IPS-NIHi11 (cell line): ENCODE measurements at regions not wholly inside any gene's neighbourhood (a gene's known extent, or its start where the extent isn't known, plus 50 kb on each side); places are given as distances from the start of the nearest gene placed in this dataset.

Experiments used
- DNase-seq: peaks from one replicate; pipeline ENCODE4 v3.0.0; 2012; ENCODE audit warnings: mixed read lengths, low spot score

- DNase-seq = no peak
Measured at GRCh38 chr5:174235221-174236011, 189.9 kb downstream of the NSG2 start.

- DNase-seq = no peak
Measured at GRCh38 chr5:174236070-174236469, 190.6 kb downstream of the NSG2 start.

- DNase-seq = no peak
Measured at GRCh38 chr5:174239718-174240117, 194.2 kb downstream of the NSG2 start.

GRCh38 chr5:174242573-174242972, 197.1 kb downstream of the NSG2 start:
- DNase-seq = no peak

- DNase-seq = no peak
Measured at GRCh38 chr5:174243904-174244303, 198.4 kb downstream of the NSG2 start.

GRCh38 chr5:174245516-174246075, 200.1 kb downstream of the NSG2 start:
- DNase-seq = no peak

GRCh38 chr5:174246743-174247142, 201.2 kb downstream of the NSG2 start:
- DNase-seq = no peak

- no peak for DNase-seq
Measured at GRCh38 chr5:174247301-174247700, 201.8 kb downstream of the NSG2 start.

- no peak for DNase-seq
Measured at GRCh38 chr5:174251305-174252000, 205.9 kb downstream of the NSG2 start.

GRCh38 chr5:174252121-174252520, 206.6 kb downstream of the NSG2 start:
- DNase-seq = no peak

- DNase-seq = no peak
Measured at GRCh38 chr5:174259696-174260420, 214.4 kb downstream of the NSG2 start.

- no peak for DNase-seq
Measured at GRCh38 chr5:174271316-174271715, 225.8 kb downstream of the NSG2 start.

GRCh38 chr5:174272671-174273070, 227.2 kb downstream of the NSG2 start:
- no peak for DNase-seq

- no peak for DNase-seq
Measured at GRCh38 chr5:174273325-174273724, 227.8 kb downstream of the NSG2 start.

- DNase-seq = no peak
Measured at GRCh38 chr5:174275959-174276358, 230.5 kb downstream of the NSG2 start.

- DNase-seq = no peak
Measured at GRCh38 chr5:174281089-174281760, 235.7 kb downstream of the NSG2 start.

GRCh38 chr5:174281855-174282254, 236.3 kb downstream of the NSG2 start:
- no peak for DNase-seq

- no peak for DNase-seq
Measured at GRCh38 chr5:174282391-174282790, 236.9 kb downstream of the NSG2 start.

- no peak for DNase-seq
Measured at GRCh38 chr5:174283211-174284005, 237.9 kb downstream of the NSG2 start.

- DNase-seq = no peak
Measured at GRCh38 chr5:174284873-174285272, 239.4 kb downstream of the NSG2 start.

- DNase-seq = no peak
Measured at GRCh38 chr5:174287761-174288160, 242.3 kb downstream of the NSG2 start.
